HG03575 (cell line): ENCODE measurements at regions not wholly inside any gene's neighbourhood (a gene's known extent, or its start where the extent isn't known, plus 50 kb on each side); places are given as distances from the start of the nearest gene placed in this dataset.

Experiments
- ATAC-seq: cut with Tn5 transposase; IDR thresholded peaks from one replicate; pipeline ENCODE4 v1.9.1; 2021; ENCODE audit not compliant: unreplicated experiment, insufficient number of reproducible peaks, low FRiP score; ENCODE audit errors: extremely low read depth

GRCh38 chrX:39601231-39602177 is 496.3 kb downstream of the BCOR start:
- ATAC-seq, result no peak

- no peak for ATAC-seq
These were observed 495.6 kb downstream of the BCOR start for GRCh38 chrX:39602195-39602594.

- ATAC-seq, result no peak
These were observed 494.5 kb downstream of the BCOR start for GRCh38 chrX:39603230-39603629.

GRCh38 chrX:39605183-39605582 is 492.6 kb downstream of the BCOR start:
- no peak for ATAC-seq

GRCh38 chrX:39605866-39606265 is 491.9 kb downstream of the BCOR start:
- no peak for ATAC-seq

GRCh38 chrX:39609941-39610340 is 487.8 kb downstream of the BCOR start:
- ATAC-seq, result no peak

- no peak for ATAC-seq
These were observed 486.3 kb downstream of the BCOR start for GRCh38 chrX:39611468-39611867.

GRCh38 chrX:39613482-39613995 is 484.2 kb downstream of the BCOR start:
- ATAC-seq, result no peak

GRCh38 chrX:39613997-39614679 is 483.6 kb downstream of the BCOR start:
- no peak for ATAC-seq

GRCh38 chrX:39614680-39614998 is 483.1 kb downstream of the BCOR start:
- no peak for ATAC-seq

GRCh38 chrX:39616098-39616729 is 481.5 kb downstream of the BCOR start:
- no peak for ATAC-seq

GRCh38 chrX:39616731-39617130 is 481.0 kb downstream of the BCOR start:
- no peak for ATAC-seq

GRCh38 chrX:39618178-39618577 is 479.6 kb downstream of the BCOR start:
- no peak for ATAC-seq

GRCh38 chrX:39619182-39620009 is 478.4 kb downstream of the BCOR start:
- ATAC-seq, result no peak

- no peak for ATAC-seq
These were observed 473.6 kb downstream of the BCOR start for GRCh38 chrX:39624166-39624565.

GRCh38 chrX:39625810-39626209 is 471.9 kb downstream of the BCOR start:
- no peak for ATAC-seq

- no peak for ATAC-seq
These were observed 471.0 kb downstream of the BCOR start for GRCh38 chrX:39626749-39627148.

GRCh38 chrX:39627257-39627656 is 470.5 kb downstream of the BCOR start:
- ATAC-seq, result no peak

GRCh38 chrX:39629001-39629400 is 468.8 kb downstream of the BCOR start:
- no peak for ATAC-seq
